GM23338 (cell line): ENCODE measurements at regions not wholly inside any gene's neighbourhood (a gene's known extent, or its start where the extent isn't known, plus 50 kb on each side); places are given as distances from the start of the nearest gene placed in this dataset.

Experiments
- ATAC-seq: fragments of 200-7000 bp; cut with Tn5 transposase; 3 replicates; pipeline ENCODE4 v1.9.1; 2020
- DNase-seq: peaks from one replicate; pipeline ENCODE4 v3.0.0-alpha.2; 2015; ENCODE audit warnings: low spot score
- H2AFZ ChIP-seq: fragments of 200-600 bp; sonication (generic); 2 replicates; pipeline ENCODE4 v1.8.0; 2016; ENCODE audit warnings: antibody characterized with exemption, mild to moderate bottlenecking, moderate library complexity
- H3F3A ChIP-seq: fragments of 200-600 bp; sonication (generic); replicated peaks from 2 replicates; pipeline ENCODE4 v1.8.0; 2017; ENCODE audit warnings: antibody characterized with exemption, mixed run types, low read depth
- H3K27ac ChIP-seq: fragments of 200-600 bp; sonication (generic); 2 replicates; pipeline ENCODE4 v1.6.1; 2016; ENCODE audit warnings: low read depth
- H3K27me3 ChIP-seq: fragments of 200-600 bp; sonication (generic); 2 replicates; pipeline ENCODE4 v1.8.0; 2016; ENCODE audit warnings: mild to moderate bottlenecking, mixed run types, moderate library complexity; ENCODE audit not compliant: insufficient read depth
- H3K36me3 ChIP-seq: fragments of 200-600 bp; sonication (generic); 2 replicates; pipeline ENCODE4 v1.8.0; 2016; ENCODE audit warnings: mild to moderate bottlenecking; ENCODE audit not compliant: insufficient read depth
- H3K4me1 ChIP-seq: fragments of 200-600 bp; sonication (generic); 2 replicates; pipeline ENCODE4 v1.8.0; 2016; ENCODE audit warnings: mild to moderate bottlenecking, moderate library complexity; ENCODE audit not compliant: insufficient read depth
- H3K4me2 ChIP-seq: fragments of 200-600 bp; sonication (generic); 2 replicates; pipeline ENCODE4 v1.7.1; 2017; ENCODE audit warnings: mixed run types
- H3K4me3 ChIP-seq: fragments of 200-600 bp; sonication (generic); 2 replicates; pipeline ENCODE4 v1.6.1; 2016; ENCODE audit warnings: mixed run types
- H3K79me2 ChIP-seq: fragments of 200-600 bp; sonication (generic); replicated peaks from 2 replicates; pipeline ENCODE4 v1.8.0; 2017; ENCODE audit warnings: mild to moderate bottlenecking; ENCODE audit not compliant: insufficient read depth
- H3K9me2 ChIP-seq: fragments of 200-600 bp; sonication (generic); 2 replicates; pipeline ENCODE4 v1.8.0; 2017; ENCODE audit not compliant: insufficient read depth
- H4K20me1 ChIP-seq: fragments of 200-600 bp; sonication (generic); replicated peaks from 2 replicates; pipeline ENCODE4 v1.8.0; 2017; ENCODE audit warnings: mild to moderate bottlenecking; ENCODE audit not compliant: insufficient read depth
- H3K27ac Mint-ChIP-seq: 2 replicates; pipeline ENCODE4 v1.8.0; 2020; ENCODE audit warnings: inconsistent platforms, mild to moderate bottlenecking, moderate library complexity, mixed read lengths
- H3K27me3 Mint-ChIP-seq: 3 replicates; pipeline ENCODE4 v1.8.0; 2022; ENCODE audit warnings: low read depth, mild to moderate bottlenecking, moderate library complexity, mixed read lengths, inconsistent platforms; ENCODE audit not compliant: insufficient read depth, poor library complexity
- H3K36me3 Mint-ChIP-seq: 3 replicates; pipeline ENCODE4 v1.8.0; 2021; ENCODE audit warnings: low read depth, mild to moderate bottlenecking, inconsistent platforms, moderate library complexity, mixed read lengths
- H3K4me1 Mint-ChIP-seq: 3 replicates; pipeline ENCODE4 v1.8.0; 2020; ENCODE audit warnings: mild to moderate bottlenecking, inconsistent platforms, mixed read lengths
- H3K4me3 Mint-ChIP-seq: 3 replicates; pipeline ENCODE4 v1.8.0; 2021; ENCODE audit warnings: moderate library complexity, mild to moderate bottlenecking, inconsistent platforms, mixed read lengths
- H3K9me3 Mint-ChIP-seq: 3 replicates; pipeline ENCODE4 v1.8.0; 2020; ENCODE audit warnings: moderate library complexity, mild to moderate bottlenecking, inconsistent platforms, mixed read lengths
- CREB1 ChIP-seq: fragments of 250-450 bp; sonication (Bioruptor Pico); IDR thresholded peaks from 2 replicates; pipeline ENCODE4 v1.5.0; 2020; ENCODE audit warnings: low read depth, mild to moderate bottlenecking, moderate library complexity
- EZH2 ChIP-seq: fragments of 200-600 bp; sonication (generic); IDR thresholded peaks from one replicate; pipeline ENCODE4 v1.8.0; 2017; ENCODE audit warnings: antibody characterized with exemption, mild to moderate bottlenecking, low read depth; ENCODE audit not compliant: unreplicated experiment
- EZH2phosphoT487 ChIP-seq: fragments of 200-600 bp; sonication (generic); IDR thresholded peaks from one replicate; pipeline ENCODE4 v1.8.1; 2018; ENCODE audit warnings: antibody characterized with exemption; ENCODE audit not compliant: unreplicated experiment
- NANOG ChIP-seq: IDR thresholded peaks from 2 replicates; pipeline ENCODE4 v1.6.1; 2016; ENCODE audit warnings: antibody characterized with exemption, borderline replicate concordance
- ZNF114 ChIP-seq: fragments of 250-450 bp; sonication (Bioruptor Pico); IDR thresholded peaks from 2 replicates; pipeline ENCODE4 v1.5.0; 2020; ENCODE audit warnings: mild to moderate bottlenecking, moderate library complexity
- ZNF331 ChIP-seq: fragments of 250-450 bp; sonication (Bioruptor Pico); IDR thresholded peaks from 2 replicates; pipeline ENCODE4 v1.5.0; 2020; ENCODE audit warnings: low read depth, mild to moderate bottlenecking, moderate library complexity
- TF ChIP-seq, protein P1 (sequence below): IDR thresholded peaks from one replicate; pipeline ENCODE4 v1.6.1; 2018; ENCODE audit warnings: antibody characterized with exemption; ENCODE audit not compliant: unreplicated experiment
- TF ChIP-seq, protein P2 (sequence below): fragments of 250-450 bp; sonication (Bioruptor Pico); IDR thresholded peaks from 2 replicates; pipeline ENCODE4 v1.5.0; 2020; ENCODE audit warnings: mild to moderate bottlenecking, moderate library complexity
- TF ChIP-seq, protein P3 (sequence below), 2 experiments: fragments of 200-600 bp in 1 of 2; sonication (generic) in 1 of 2; conservative IDR thresholded peaks; 2 replicates each; pipeline versions ENCODE4 v1.5.1 to v1.6.1; 2016 to 2017; ENCODE audit warnings: antibody characterized with exemption in 2 of 2, low read depth in 2 of 2, mild to moderate bottlenecking in 2 of 2, moderate library complexity in 1 of 2

DNA sequence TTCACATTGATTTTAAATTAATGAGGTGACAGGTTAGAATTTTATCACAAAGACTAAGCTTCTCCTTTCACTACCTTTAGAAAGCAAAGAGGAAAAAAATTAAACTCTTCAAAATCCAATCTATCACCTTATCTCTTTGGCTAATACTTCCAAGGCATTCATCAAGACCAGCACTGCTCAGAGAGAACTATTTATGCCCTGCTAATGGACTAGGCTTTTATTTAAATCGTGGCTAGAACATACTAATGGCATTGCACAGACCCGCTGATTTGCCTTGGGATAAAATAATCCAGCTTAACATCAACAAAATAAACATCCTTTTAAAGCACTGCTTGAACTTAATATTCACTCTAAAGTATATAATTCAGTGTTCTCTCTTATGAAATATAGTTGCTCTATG lies 880.4 kb downstream of the HACE1 start (continued):
- TF ChIP-seq, protein P1, sequence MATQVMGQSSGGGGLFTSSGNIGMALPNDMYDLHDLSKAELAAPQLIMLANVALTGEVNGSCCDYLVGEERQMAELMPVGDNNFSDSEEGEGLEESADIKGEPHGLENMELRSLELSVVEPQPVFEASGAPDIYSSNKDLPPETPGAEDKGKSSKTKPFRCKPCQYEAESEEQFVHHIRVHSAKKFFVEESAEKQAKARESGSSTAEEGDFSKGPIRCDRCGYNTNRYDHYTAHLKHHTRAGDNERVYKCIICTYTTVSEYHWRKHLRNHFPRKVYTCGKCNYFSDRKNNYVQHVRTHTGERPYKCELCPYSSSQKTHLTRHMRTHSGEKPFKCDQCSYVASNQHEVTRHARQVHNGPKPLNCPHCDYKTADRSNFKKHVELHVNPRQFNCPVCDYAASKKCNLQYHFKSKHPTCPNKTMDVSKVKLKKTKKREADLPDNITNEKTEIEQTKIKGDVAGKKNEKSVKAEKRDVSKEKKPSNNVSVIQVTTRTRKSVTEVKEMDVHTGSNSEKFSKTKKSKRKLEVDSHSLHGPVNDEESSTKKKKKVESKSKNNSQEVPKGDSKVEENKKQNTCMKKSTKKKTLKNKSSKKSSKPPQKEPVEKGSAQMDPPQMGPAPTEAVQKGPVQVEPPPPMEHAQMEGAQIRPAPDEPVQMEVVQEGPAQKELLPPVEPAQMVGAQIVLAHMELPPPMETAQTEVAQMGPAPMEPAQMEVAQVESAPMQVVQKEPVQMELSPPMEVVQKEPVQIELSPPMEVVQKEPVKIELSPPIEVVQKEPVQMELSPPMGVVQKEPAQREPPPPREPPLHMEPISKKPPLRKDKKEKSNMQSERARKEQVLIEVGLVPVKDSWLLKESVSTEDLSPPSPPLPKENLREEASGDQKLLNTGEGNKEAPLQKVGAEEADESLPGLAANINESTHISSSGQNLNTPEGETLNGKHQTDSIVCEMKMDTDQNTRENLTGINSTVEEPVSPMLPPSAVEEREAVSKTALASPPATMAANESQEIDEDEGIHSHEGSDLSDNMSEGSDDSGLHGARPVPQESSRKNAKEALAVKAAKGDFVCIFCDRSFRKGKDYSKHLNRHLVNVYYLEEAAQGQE: no peak
- TF ChIP-seq, protein P2, sequence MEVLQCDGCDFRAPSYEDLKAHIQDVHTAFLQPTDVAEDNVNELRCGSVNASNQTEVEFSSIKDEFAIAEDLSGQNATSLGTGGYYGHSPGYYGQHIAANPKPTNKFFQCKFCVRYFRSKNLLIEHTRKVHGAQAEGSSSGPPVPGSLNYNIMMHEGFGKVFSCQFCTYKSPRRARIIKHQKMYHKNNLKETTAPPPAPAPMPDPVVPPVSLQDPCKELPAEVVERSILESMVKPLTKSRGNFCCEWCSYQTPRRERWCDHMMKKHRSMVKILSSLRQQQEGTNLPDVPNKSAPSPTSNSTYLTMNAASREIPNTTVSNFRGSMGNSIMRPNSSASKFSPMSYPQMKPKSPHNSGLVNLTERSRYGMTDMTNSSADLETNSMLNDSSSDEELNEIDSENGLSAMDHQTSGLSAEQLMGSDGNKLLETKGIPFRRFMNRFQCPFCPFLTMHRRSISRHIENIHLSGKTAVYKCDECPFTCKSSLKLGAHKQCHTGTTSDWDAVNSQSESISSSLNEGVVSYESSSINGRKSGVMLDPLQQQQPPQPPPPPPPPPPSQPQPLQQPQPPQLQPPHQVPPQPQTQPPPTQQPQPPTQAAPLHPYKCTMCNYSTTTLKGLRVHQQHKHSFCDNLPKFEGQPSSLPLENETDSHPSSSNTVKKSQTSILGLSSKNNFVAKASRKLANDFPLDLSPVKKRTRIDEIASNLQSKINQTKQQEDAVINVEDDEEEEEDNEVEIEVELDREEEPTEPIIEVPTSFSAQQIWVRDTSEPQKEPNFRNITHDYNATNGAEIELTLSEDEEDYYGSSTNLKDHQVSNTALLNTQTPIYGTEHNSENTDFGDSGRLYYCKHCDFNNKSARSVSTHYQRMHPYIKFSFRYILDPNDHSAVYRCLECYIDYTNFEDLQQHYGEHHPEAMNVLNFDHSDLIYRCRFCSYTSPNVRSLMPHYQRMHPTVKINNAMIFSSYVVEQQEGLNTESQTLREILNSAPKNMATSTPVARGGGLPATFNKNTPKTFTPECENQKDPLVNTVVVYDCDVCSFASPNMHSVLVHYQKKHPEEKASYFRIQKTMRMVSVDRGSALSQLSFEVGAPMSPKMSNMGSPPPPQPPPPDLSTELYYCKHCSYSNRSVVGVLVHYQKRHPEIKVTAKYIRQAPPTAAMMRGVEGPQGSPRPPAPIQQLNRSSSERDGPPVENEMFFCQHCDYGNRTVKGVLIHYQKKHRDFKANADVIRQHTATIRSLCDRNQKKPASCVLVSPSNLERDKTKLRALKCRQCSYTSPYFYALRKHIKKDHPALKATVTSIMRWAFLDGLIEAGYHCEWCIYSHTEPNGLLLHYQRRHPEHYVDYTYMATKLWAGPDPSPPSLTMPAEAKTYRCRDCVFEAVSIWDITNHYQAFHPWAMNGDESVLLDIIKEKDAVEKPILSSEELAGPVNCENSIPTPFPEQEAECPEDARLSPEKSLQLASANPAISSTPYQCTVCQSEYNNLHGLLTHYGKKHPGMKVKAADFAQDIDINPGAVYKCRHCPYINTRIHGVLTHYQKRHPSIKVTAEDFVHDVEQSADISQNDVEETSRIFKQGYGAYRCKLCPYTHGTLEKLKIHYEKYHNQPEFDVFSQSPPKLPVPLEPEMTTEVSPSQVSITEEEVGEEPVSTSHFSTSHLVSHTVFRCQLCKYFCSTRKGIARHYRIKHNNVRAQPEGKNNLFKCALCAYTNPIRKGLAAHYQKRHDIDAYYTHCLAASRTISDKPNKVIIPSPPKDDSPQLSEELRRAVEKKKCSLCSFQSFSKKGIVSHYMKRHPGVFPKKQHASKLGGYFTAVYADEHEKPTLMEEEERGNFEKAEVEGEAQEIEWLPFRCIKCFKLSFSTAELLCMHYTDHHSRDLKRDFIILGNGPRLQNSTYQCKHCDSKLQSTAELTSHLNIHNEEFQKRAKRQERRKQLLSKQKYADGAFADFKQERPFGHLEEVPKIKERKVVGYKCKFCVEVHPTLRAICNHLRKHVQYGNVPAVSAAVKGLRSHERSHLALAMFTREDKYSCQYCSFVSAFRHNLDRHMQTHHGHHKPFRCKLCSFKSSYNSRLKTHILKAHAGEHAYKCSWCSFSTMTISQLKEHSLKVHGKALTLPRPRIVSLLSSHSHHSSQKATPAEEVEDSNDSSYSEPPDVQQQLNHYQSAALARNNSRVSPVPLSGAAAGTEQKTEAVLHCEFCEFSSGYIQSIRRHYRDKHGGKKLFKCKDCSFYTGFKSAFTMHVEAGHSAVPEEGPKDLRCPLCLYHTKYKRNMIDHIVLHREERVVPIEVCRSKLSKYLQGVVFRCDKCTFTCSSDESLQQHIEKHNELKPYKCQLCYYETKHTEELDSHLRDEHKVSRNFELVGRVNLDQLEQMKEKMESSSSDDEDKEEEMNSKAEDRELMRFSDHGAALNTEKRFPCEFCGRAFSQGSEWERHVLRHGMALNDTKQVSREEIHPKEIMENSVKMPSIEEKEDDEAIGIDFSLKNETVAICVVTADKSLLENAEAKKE (CRISPR knock-in tag): no peak
- TF ChIP-seq EZH2phosphoT487 (no peak), EZH2 (no peak)

DNA sequence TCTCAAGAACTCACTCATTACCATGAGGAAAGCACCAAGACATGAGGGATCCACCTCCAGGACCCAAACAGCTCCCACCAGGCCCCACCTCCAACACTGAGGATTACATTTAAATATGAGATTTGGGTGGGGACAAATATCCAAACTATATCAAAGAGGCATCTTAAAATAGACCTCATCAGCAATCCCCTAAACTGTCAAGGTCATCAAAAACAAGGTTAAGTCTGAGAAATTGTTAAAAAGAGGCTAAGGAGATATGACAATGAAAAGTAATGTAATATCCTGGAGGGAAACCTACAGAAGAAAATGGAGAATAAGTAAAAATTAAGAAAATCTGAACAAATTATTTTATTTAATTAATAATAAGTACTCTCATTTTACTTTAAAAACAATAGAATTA lies 922.3 kb downstream of the HACE1 start:
- no peak overlapping the region for H3K4me2 ChIP-seq
- no peaks in the 10 kb centered on the region for H3K27me3 ChIP-seq
- no peaks in the 10 kb centered on the region for H3K79me2 ChIP-seq
- no peaks in the 10 kb centered on the region for H3K4me1 ChIP-seq
- no peaks in the 10 kb centered on the region for H3K36me3 Mint-ChIP-seq
- H3K4me3 Mint-ChIP-seq: no peak overlapping the region
- no peak overlapping the region for H2AFZ ChIP-seq
- H3K27ac Mint-ChIP-seq: 0 out of 2 replicates have a peak overlapping the region, but pooled peaks have one; percentile 50
- H3K27me3 Mint-ChIP-seq: no peaks in the 10 kb centered on the region
- H3K4me3 ChIP-seq: no peak overlapping the region
- ATAC-seq: no peak
- no peak for TF ChIP-seq ZNF114 (CRISPR knock-in tag)
- no peak for TF ChIP-seq NANOG
- TF ChIP-seq, protein P3, sequence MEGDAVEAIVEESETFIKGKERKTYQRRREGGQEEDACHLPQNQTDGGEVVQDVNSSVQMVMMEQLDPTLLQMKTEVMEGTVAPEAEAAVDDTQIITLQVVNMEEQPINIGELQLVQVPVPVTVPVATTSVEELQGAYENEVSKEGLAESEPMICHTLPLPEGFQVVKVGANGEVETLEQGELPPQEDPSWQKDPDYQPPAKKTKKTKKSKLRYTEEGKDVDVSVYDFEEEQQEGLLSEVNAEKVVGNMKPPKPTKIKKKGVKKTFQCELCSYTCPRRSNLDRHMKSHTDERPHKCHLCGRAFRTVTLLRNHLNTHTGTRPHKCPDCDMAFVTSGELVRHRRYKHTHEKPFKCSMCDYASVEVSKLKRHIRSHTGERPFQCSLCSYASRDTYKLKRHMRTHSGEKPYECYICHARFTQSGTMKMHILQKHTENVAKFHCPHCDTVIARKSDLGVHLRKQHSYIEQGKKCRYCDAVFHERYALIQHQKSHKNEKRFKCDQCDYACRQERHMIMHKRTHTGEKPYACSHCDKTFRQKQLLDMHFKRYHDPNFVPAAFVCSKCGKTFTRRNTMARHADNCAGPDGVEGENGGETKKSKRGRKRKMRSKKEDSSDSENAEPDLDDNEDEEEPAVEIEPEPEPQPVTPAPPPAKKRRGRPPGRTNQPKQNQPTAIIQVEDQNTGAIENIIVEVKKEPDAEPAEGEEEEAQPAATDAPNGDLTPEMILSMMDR (conservative IDR thresholded peaks at IDR 0.05; ENCODE audit: low read depth in 2 of 2): no peak
- no peak for TF ChIP-seq CREB1
- TF ChIP-seq, protein P1: no peak
- TF ChIP-seq ZNF331: no peak
- no peaks in the 10 kb centered on the region; the same call in 1 of the 2 replicates for H3K36me3 ChIP-seq
- H3F3A ChIP-seq: no peaks in the 10 kb centered on the region
- no peak for DNase-seq
- no peak overlapping the region for H3K27ac ChIP-seq
- H4K20me1 ChIP-seq: no peaks in the 10 kb centered on the region
- no peaks in the 10 kb centered on the region for H3K4me1 Mint-ChIP-seq
- no peaks in the 10 kb centered on the region for H3K9me3 Mint-ChIP-seq
- H3K9me2 ChIP-seq: peaks cover 3% of the 10 kb centered on the region; the same call in 1 of the 2 replicates
